ENCODE measurements at regions not wholly inside any gene's neighbourhood (a gene's known extent, or its start where the extent isn't known, plus 50 kb on each side); places are given as distances from the start of the nearest gene placed in this dataset.

- DNase-seq (ENCODE audit: low read depth) (peak; percentile 18), FAIRE-seq (no peak)
- no peak overlapping the region for H3K4me2 ChIP-seq (ENCODE audit: low read length)
- no peaks in the 10 kb centered on the region for H3K36me3 ChIP-seq (ENCODE audit: insufficient read depth, low read length)
- H3K9me3 ChIP-seq (ENCODE audit: insufficient read depth, low read depth, low read length), result no peaks in the 10 kb centered on the region
- TF ChIP-seq EZH2 (IDR thresholded peaks at IDR 0.05; ENCODE audit: insufficient read depth, low read length) (no peak), CTCF (IDR thresholded peaks at IDR 0.05; ENCODE audit: insufficient read depth, low read depth, low read length) (no peak)
- Mint-ChIP-seq H3K27ac (ENCODE audit: unreplicated experiment) (peak overlapping the region; percentile 9), H3K9me3 (ENCODE audit: unreplicated experiment) (peaks cover 2% of the 10 kb centered on the region), H3K27me3 (ENCODE audit: low read depth, unreplicated experiment) (no peaks in the 10 kb centered on the region), H3K4me1 (ENCODE audit: low read depth, unreplicated experiment) (peaks cover 8% of the 10 kb centered on the region), H3K36me3 (ENCODE audit: low read depth, unreplicated experiment) (no peaks in the 10 kb centered on the region), H3K4me3 (ENCODE audit: unreplicated experiment) (no peak overlapping the region)
- H3K4me3 ChIP-seq (ENCODE audit: insufficient read depth, low read depth, low read length), result no peak overlapping the region
- H3K9ac ChIP-seq (ENCODE audit: low read length), result no peak overlapping the region
- no peaks in the 10 kb centered on the region for H3K4me1 ChIP-seq (ENCODE audit: insufficient read depth, low read length)
- no peak overlapping the region for H3K27ac ChIP-seq (ENCODE audit: low read depth, low read length)
- no peaks in the 10 kb centered on the region for H3K27me3 ChIP-seq (ENCODE audit: insufficient read depth, low read length)
- no peaks in the 10 kb centered on the region for H3K79me2 ChIP-seq (ENCODE audit: insufficient read depth, low read length)
- H4K20me1 ChIP-seq (ENCODE audit: insufficient read depth, low read length), result no peaks in the 10 kb centered on the region
- H2AFZ ChIP-seq (ENCODE audit: low read depth, low read length), result no peak overlapping the region
Measured at GRCh38 chr21:28737674-28738419, 254.8 kb downstream of the LTN1 start.

GRCh38 chr21:28734522-28735175 lies 258.0 kb downstream of the LTN1 start:
- Mint-ChIP-seq H3K27ac (ENCODE audit: unreplicated experiment) (no peak overlapping the region), H3K4me3 (ENCODE audit: unreplicated experiment) (no peak overlapping the region), H3K27me3 (ENCODE audit: low read depth, unreplicated experiment) (no peaks in the 10 kb centered on the region), H3K4me1 (ENCODE audit: low read depth, unreplicated experiment) (peaks cover 8% of the 10 kb centered on the region), H3K9me3 (ENCODE audit: unreplicated experiment) (peaks cover 2% of the 10 kb centered on the region), H3K36me3 (ENCODE audit: low read depth, unreplicated experiment) (no peaks in the 10 kb centered on the region)
- Histone ChIP-seq H3K27ac (ENCODE audit: low read depth, low read length) (no peak overlapping the region), H3K9ac (ENCODE audit: low read length) (no peak overlapping the region), H3K79me2 (ENCODE audit: insufficient read depth, low read length) (no peaks in the 10 kb centered on the region), H3K36me3 (ENCODE audit: insufficient read depth, low read length) (no peaks in the 10 kb centered on the region), H4K20me1 (ENCODE audit: insufficient read depth, low read length) (no peaks in the 10 kb centered on the region), H3K4me2 (ENCODE audit: low read length) (no peak overlapping the region), H3K9me3 (ENCODE audit: insufficient read depth, low read depth, low read length) (no peaks in the 10 kb centered on the region), H2AFZ (ENCODE audit: low read depth, low read length) (no peak overlapping the region), H3K4me1 (ENCODE audit: insufficient read depth, low read length) (no peaks in the 10 kb centered on the region), H3K27me3 (ENCODE audit: insufficient read depth, low read length) (no peaks in the 10 kb centered on the region), H3K4me3 (ENCODE audit: insufficient read depth, low read depth, low read length) (no peak overlapping the region)
- TF ChIP-seq CTCF (IDR thresholded peaks at IDR 0.05; ENCODE audit: insufficient read depth, low read depth, low read length), result no peak
- no peak for TF ChIP-seq EZH2 (IDR thresholded peaks at IDR 0.05; ENCODE audit: insufficient read depth, low read length)
- FAIRE-seq, result no peak
- no peak for DNase-seq (ENCODE audit: low read depth)
